Ishikawa (cell line): ENCODE measurements at regions not wholly inside any gene's neighbourhood (a gene's known extent, or its start where the extent isn't known, plus 50 kb on each side); places are given as distances from the start of the nearest gene placed in this dataset.

Experiments used
- CEBPB ChIP-seq: IDR thresholded peaks from 2 replicates; pipeline ENCODE4 v1.6.1; 2012
- CREB1 ChIP-seq: IDR thresholded peaks from 2 replicates; pipeline ENCODE4 v1.6.1; 2012; ENCODE audit warnings: low read depth
- EGR1 ChIP-seq: IDR thresholded peaks from 2 replicates; pipeline ENCODE4 v1.6.1; 2012
- EP300 ChIP-seq: IDR thresholded peaks from 2 replicates; pipeline ENCODE4 v1.6.1; 2012; ENCODE audit warnings: borderline replicate concordance
- FOXM1 ChIP-seq: IDR thresholded peaks from 2 replicates; pipeline ENCODE4 v1.6.1; 2012; ENCODE audit warnings: low read depth, borderline replicate concordance
- MAX ChIP-seq: IDR thresholded peaks from 2 replicates; pipeline ENCODE4 v1.6.1; 2012
- NFIC ChIP-seq: IDR thresholded peaks from 2 replicates; pipeline ENCODE4 v1.6.1; 2012
- RAD21 ChIP-seq: IDR thresholded peaks from 2 replicates; pipeline ENCODE4 v1.6.1; 2012; ENCODE audit warnings: low read depth
- REST ChIP-seq: IDR thresholded peaks from 2 replicates; pipeline ENCODE4 v1.6.1; 2012; ENCODE audit warnings: low read depth, mild to moderate bottlenecking
- TAF1 ChIP-seq: IDR thresholded peaks from 2 replicates; pipeline ENCODE4 v1.6.1; 2012; ENCODE audit warnings: low read depth, mild to moderate bottlenecking
- TCF12 ChIP-seq: IDR thresholded peaks from 2 replicates; pipeline ENCODE4 v1.6.1; 2012; ENCODE audit warnings: low read depth
- TEAD4 ChIP-seq: IDR thresholded peaks from 2 replicates; pipeline ENCODE4 v1.6.1; 2012
- YY1 ChIP-seq: IDR thresholded peaks from 2 replicates; pipeline ENCODE4 v1.6.1; 2012; ENCODE audit warnings: low read depth
- ZBTB7A ChIP-seq: IDR thresholded peaks from 2 replicates; pipeline ENCODE4 v1.6.1; 2012; ENCODE audit warnings: low read depth
- TF ChIP-seq, protein P1 (sequence below): IDR thresholded peaks from 2 replicates; pipeline ENCODE4 v1.6.1; 2012

- TF ChIP-seq, protein P1, sequence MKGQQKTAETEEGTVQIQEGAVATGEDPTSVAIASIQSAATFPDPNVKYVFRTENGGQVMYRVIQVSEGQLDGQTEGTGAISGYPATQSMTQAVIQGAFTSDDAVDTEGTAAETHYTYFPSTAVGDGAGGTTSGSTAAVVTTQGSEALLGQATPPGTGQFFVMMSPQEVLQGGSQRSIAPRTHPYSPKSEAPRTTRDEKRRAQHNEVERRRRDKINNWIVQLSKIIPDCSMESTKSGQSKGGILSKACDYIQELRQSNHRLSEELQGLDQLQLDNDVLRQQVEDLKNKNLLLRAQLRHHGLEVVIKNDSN: no peak
- TF ChIP-seq EGR1 (no peak), RAD21 (no peak), YY1 (no peak), REST (no peak), ZBTB7A (no peak), NFIC (no peak), CEBPB (no peak)
Measured at GRCh38 chr5:17719592-17719991, 85.3 kb downstream of the TAF11L14 start.

- no peak for TF ChIP-seq FOXM1
- no peak for TF ChIP-seq TEAD4
- no peak for TF ChIP-seq NFIC
- TF ChIP-seq CREB1: no peak
- no peak for TF ChIP-seq CEBPB
- no peak for TF ChIP-seq EP300
- no peak for TF ChIP-seq TAF1
- TF ChIP-seq TCF12: no peak
Measured at GRCh38 chr5:17720071-17720470, 85.8 kb downstream of the TAF11L14 start.

- no peak for TF ChIP-seq RAD21
- TF ChIP-seq TCF12: no peak
- no peak for TF ChIP-seq CEBPB
- no peak for TF ChIP-seq YY1
- TF ChIP-seq NFIC: no peak
- TF ChIP-seq CREB1: no peak
- no peak for TF ChIP-seq EGR1
- TF ChIP-seq TAF1: no peak
- no peak for TF ChIP-seq MAX
- no peak for TF ChIP-seq EP300
- no peak for TF ChIP-seq ZBTB7A
- no peak for TF ChIP-seq REST
- no peak for TF ChIP-seq FOXM1
- TF ChIP-seq, protein P1: no peak
- no peak for TF ChIP-seq TEAD4
Measured at GRCh38 chr5:17723876-17724275, 89.6 kb downstream of the TAF11L14 start.

GRCh38 chr5:17727098-17727497, 92.8 kb downstream of the TAF11L14 start:
- TF ChIP-seq REST: no peak
- no peak for TF ChIP-seq YY1
- no peak for TF ChIP-seq TEAD4
- no peak for TF ChIP-seq RAD21
- TF ChIP-seq TCF12: no peak
- no peak for TF ChIP-seq EGR1
- TF ChIP-seq CEBPB: no peak

- TF ChIP-seq TEAD4 (no peak), EGR1 (no peak), FOXM1 (no peak), RAD21 (no peak), NFIC (no peak), CREB1 (no peak), REST (no peak), TAF1 (no peak)
Measured at GRCh38 chr5:17730421-17730820, 96.2 kb downstream of the TAF11L14 start.
